K562 (cell line): ENCODE measurements at regions not wholly inside any gene's neighbourhood (a gene's known extent, or its start where the extent isn't known, plus 50 kb on each side); places are given as distances from the start of the nearest gene placed in this dataset.

ENCODE experiments used
- ATF1 ChIP-seq, 2 experiments: fragments of 450-650 bp in 1 of 2; IDR thresholded peaks; 2 replicates each; pipeline ENCODE4 v1.6.1; 2016; ENCODE audit warnings: missing compliant biosample characterization in 1 of 2, missing genetic modification characterization in 1 of 2
- ESRRB ChIP-seq: fragments of 250-450 bp; sonication (Bioruptor Pico); IDR thresholded peaks from 2 replicates; pipeline ENCODE4 v1.5.0; 2020; ENCODE audit warnings: mild to moderate bottlenecking, moderate library complexity, borderline replicate concordance
- GTF2F1 ChIP-seq: IDR thresholded peaks from 2 replicates; pipeline ENCODE4 v1.6.1; 2011; ENCODE audit warnings: low read depth, low read length, improper control_type of control experiment
- HNRNPL ChIP-seq: fragments of 200-400 bp; formaldehyde crosslinking; IDR thresholded peaks from 2 replicates; pipeline ENCODE4 v1.6.1; 2017; ENCODE audit warnings: low read depth, mild to moderate bottlenecking, low read length
- IFI16 ChIP-seq: fragments of 250-450 bp; sonication (Bioruptor Pico); IDR thresholded peaks from 2 replicates; pipeline ENCODE4 v2.1.2; 2022; ENCODE audit warnings: mild to moderate bottlenecking, inconsistent platforms
- MXI1 ChIP-seq: IDR thresholded peaks from 2 replicates; pipeline ENCODE4 v1.6.1; 2011; ENCODE audit warnings: low read depth, mild to moderate bottlenecking, improper control_type of control experiment, low read length
- MYBL2 ChIP-seq, 2 experiments: fragments of 450-650 bp in 1 of 2; sonication (generic) in 1 of 2; formaldehyde crosslinking in 1 of 2; IDR thresholded peaks; 2 replicates each; pipeline versions ENCODE4 v1.6.1 to v1.8.1; 2017 to 2022; ENCODE audit warnings: borderline replicate concordance in 1 of 2, inconsistent platforms in 1 of 2, low read depth in 1 of 2, mild to moderate bottlenecking in 1 of 2, missing genetic modification reagents in 1 of 2, moderate library complexity in 1 of 2
- NKRF ChIP-seq: fragments of 450-650 bp; IDR thresholded peaks from 2 replicates; pipeline ENCODE4 v1.6.1; 2016; ENCODE audit warnings: borderline replicate concordance
- POLR2AphosphoS2 ChIP-seq: IDR thresholded peaks from 2 replicates; pipeline ENCODE4 v1.6.1; 2012; ENCODE audit warnings: low read length, improper control_type of control experiment
- RBFOX2 ChIP-seq: fragments of 200-400 bp; formaldehyde crosslinking; IDR thresholded peaks from 2 replicates; pipeline ENCODE4 v1.6.1; 2017; ENCODE audit warnings: low read depth, mild to moderate bottlenecking, low read length, moderate library complexity
- RFX1 ChIP-seq: fragments of 450-650 bp; IDR thresholded peaks from 2 replicates; pipeline ENCODE4 v1.6.1; 2016; ENCODE audit warnings: mild to moderate bottlenecking, moderate library complexity
- SMAD2 ChIP-seq: fragments of 150-350 bp; IDR thresholded peaks from 2 replicates; pipeline ENCODE4 v1.6.1; 2014; ENCODE audit warnings: low read depth, mild to moderate bottlenecking, low read length
- SOX6 ChIP-seq: fragments of 450-650 bp; IDR thresholded peaks from 2 replicates; pipeline ENCODE4 v1.6.1; 2014; ENCODE audit warnings: mild to moderate bottlenecking
- TFAP4 ChIP-seq: sonication (generic); formaldehyde crosslinking; IDR thresholded peaks from 2 replicates; pipeline ENCODE4 v1.8.0; 2022; ENCODE audit warnings: missing genetic modification reagents, mild to moderate bottlenecking, moderate library complexity, borderline replicate concordance
- ZHX1 ChIP-seq: fragments of 150-350 bp; conservative IDR thresholded peaks from 2 replicates; pipeline ENCODE4 v1.6.1; 2014; ENCODE audit warnings: low read length
- ZNF224 ChIP-seq: sonication (generic); formaldehyde crosslinking; IDR thresholded peaks from 2 replicates; pipeline ENCODE4 v1.8.0; 2022; ENCODE audit warnings: mild to moderate bottlenecking, missing genetic modification reagents
- ZNF253 ChIP-seq: fragments of 250-450 bp; sonication (Bioruptor Pico); conservative IDR thresholded peaks from 2 replicates; pipeline ENCODE4 v1.6.1; 2021; ENCODE audit warnings: mild to moderate bottlenecking
- ZNF263 ChIP-seq: sonication (generic); formaldehyde crosslinking; IDR thresholded peaks from 2 replicates; pipeline ENCODE4 v1.8.0; 2022; ENCODE audit warnings: mild to moderate bottlenecking, missing genetic modification reagents, borderline replicate concordance
- ZNF431 ChIP-seq: sonication (generic); formaldehyde crosslinking; IDR thresholded peaks from 2 replicates; pipeline ENCODE4 v1.8.0; 2022; ENCODE audit warnings: mild to moderate bottlenecking, missing genetic modification reagents
- ZNF764 ChIP-seq: fragments of 250-450 bp; sonication (Bioruptor Pico); IDR thresholded peaks from 2 replicates; pipeline ENCODE4 v1.4.0; 2020; ENCODE audit warnings: low read depth, mild to moderate bottlenecking, moderate library complexity
- TF ChIP-seq, protein P1 (sequence below): fragments of 250-450 bp; sonication (Bioruptor Pico); IDR thresholded peaks from 2 replicates; pipeline ENCODE4 v1.9.0; 2021; ENCODE audit warnings: mild to moderate bottlenecking, inconsistent platforms

- TF ChIP-seq NKRF (no peak), TFAP4 (CRISPR knock-in tag) (no peak), MYBL2 (IDR thresholded peaks at IDR 0.05; ENCODE audit: low read depth) (no peak), MYBL2 (CRISPR knock-in tag; IDR thresholded peaks at IDR 0.05; ENCODE audit: borderline replicate concordance) (no peak), RFX1 (no peak), ZNF263 (CRISPR knock-in tag) (no peak), ZHX1 (no peak), MXI1 (no peak), POLR2AphosphoS2 (no peak), RBFOX2 (peak; percentile 63), ZNF253 (CRISPR knock-in tag) (no peak), ATF1 (CRISPR knock-in tag; IDR thresholded peaks at IDR 0.05) (no peak), ATF1 (tag; IDR thresholded peaks at IDR 0.05) (0 out of 2 replicates have a peak, but pooled peaks have one; percentile 11), SOX6 (no peak), IFI16 (CRISPR knock-in tag) (no peak), HNRNPL (no peak), ESRRB (CRISPR knock-in tag) (no peak), ZNF764 (CRISPR knock-in tag) (no peak), ZNF431 (CRISPR knock-in tag) (0 out of 2 replicates have a peak, but pooled peaks have one; percentile 38), ZNF224 (CRISPR knock-in tag) (no peak), GTF2F1 (no peak), SMAD2 (no peak)
- TF ChIP-seq, protein P1, sequence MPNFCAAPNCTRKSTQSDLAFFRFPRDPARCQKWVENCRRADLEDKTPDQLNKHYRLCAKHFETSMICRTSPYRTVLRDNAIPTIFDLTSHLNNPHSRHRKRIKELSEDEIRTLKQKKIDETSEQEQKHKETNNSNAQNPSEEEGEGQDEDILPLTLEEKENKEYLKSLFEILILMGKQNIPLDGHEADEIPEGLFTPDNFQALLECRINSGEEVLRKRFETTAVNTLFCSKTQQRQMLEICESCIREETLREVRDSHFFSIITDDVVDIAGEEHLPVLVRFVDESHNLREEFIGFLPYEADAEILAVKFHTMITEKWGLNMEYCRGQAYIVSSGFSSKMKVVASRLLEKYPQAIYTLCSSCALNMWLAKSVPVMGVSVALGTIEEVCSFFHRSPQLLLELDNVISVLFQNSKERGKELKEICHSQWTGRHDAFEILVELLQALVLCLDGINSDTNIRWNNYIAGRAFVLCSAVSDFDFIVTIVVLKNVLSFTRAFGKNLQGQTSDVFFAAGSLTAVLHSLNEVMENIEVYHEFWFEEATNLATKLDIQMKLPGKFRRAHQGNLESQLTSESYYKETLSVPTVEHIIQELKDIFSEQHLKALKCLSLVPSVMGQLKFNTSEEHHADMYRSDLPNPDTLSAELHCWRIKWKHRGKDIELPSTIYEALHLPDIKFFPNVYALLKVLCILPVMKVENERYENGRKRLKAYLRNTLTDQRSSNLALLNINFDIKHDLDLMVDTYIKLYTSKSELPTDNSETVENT (CRISPR knock-in tag), result peak; percentile 77; the same call in 1 of the 2 replicates
Measured at GRCh38 chr16:85169333-85170065, 57.2 kb upstream of the CIBAR2 start (continued).
